NB4 (cell line): ENCODE measurements at regions not wholly inside any gene's neighbourhood (a gene's known extent, or its start where the extent isn't known, plus 50 kb on each side); places are given as distances from the start of the nearest gene placed in this dataset.

ENCODE experiments used
- CTCF ChIP-seq: IDR thresholded peaks from one replicate; pipeline ENCODE4 v1.5.1; 2012; ENCODE audit warnings: low read depth, low read length
- POLR2A ChIP-seq: IDR thresholded peaks from 2 replicates; pipeline ENCODE4 v1.6.1; 2011; ENCODE audit warnings: mild to moderate bottlenecking; ENCODE audit not compliant: insufficient read length; ENCODE audit errors: extremely low read depth

- TF ChIP-seq CTCF (no peak), POLR2A (no peak)
Observed at GRCh38 chr11:130651066-130651855, 202.8 kb downstream of the ADAMTS15 start.
